Gastrocnemius medialis (tissue), 4 donors: ENCODE measurements at regions not wholly inside any gene's neighbourhood (a gene's known extent, or its start where the extent isn't known, plus 50 kb on each side); places are given as distances from the start of the nearest gene placed in this dataset.

Experiments
- POLR2A ChIP-seq, 2 donors: fragments of 450-650 bp; IDR thresholded peaks; one replicate each; pipeline ENCODE4 v1.6.1; 2017; ENCODE audit warnings: antibody characterized with exemption in 2 of 2, mild to moderate bottlenecking in 2 of 2, moderate library complexity in 2 of 2
- TF ChIP-seq, protein P1 (sequence below), 5 experiments: fragments of 450-650 bp in 3 of 5; fragments of 200-600 bp in 2 of 5; sonication (generic) in 2 of 5; IDR thresholded peaks in 4 of 5; conservative IDR thresholded peaks in 1 of 5; 1 replicate in 4 of 5; 2 replicates in 1 of 5; pipeline ENCODE4 v1.5.1; 2016 to 2019; ENCODE audit warnings: antibody characterized with exemption in 5 of 5, mild to moderate bottlenecking in 3 of 5, moderate library complexity in 3 of 5

GRCh38 chr10:28869606-28870201 is 192.4 kb downstream of the BAMBI start:
- TF ChIP-seq, protein P1, sequence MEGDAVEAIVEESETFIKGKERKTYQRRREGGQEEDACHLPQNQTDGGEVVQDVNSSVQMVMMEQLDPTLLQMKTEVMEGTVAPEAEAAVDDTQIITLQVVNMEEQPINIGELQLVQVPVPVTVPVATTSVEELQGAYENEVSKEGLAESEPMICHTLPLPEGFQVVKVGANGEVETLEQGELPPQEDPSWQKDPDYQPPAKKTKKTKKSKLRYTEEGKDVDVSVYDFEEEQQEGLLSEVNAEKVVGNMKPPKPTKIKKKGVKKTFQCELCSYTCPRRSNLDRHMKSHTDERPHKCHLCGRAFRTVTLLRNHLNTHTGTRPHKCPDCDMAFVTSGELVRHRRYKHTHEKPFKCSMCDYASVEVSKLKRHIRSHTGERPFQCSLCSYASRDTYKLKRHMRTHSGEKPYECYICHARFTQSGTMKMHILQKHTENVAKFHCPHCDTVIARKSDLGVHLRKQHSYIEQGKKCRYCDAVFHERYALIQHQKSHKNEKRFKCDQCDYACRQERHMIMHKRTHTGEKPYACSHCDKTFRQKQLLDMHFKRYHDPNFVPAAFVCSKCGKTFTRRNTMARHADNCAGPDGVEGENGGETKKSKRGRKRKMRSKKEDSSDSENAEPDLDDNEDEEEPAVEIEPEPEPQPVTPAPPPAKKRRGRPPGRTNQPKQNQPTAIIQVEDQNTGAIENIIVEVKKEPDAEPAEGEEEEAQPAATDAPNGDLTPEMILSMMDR (IDR thresholded peaks at IDR 0.05 in 4 of 5, conservative IDR thresholded peaks at IDR 0.05 in 1 of 5): no peak
- TF ChIP-seq POLR2A (IDR thresholded peaks at IDR 0.05): no peak
